GDM1 (cell line): ENCODE measurements at regions not wholly inside any gene's neighbourhood (a gene's known extent, or its start where the extent isn't known, plus 50 kb on each side); places are given as distances from the start of the nearest gene placed in this dataset.

Experiments used
- DNase-seq: peaks from one replicate; lab custom pipeline; 2025; lab: John Stamatoyannopoulos, UW

DNA sequence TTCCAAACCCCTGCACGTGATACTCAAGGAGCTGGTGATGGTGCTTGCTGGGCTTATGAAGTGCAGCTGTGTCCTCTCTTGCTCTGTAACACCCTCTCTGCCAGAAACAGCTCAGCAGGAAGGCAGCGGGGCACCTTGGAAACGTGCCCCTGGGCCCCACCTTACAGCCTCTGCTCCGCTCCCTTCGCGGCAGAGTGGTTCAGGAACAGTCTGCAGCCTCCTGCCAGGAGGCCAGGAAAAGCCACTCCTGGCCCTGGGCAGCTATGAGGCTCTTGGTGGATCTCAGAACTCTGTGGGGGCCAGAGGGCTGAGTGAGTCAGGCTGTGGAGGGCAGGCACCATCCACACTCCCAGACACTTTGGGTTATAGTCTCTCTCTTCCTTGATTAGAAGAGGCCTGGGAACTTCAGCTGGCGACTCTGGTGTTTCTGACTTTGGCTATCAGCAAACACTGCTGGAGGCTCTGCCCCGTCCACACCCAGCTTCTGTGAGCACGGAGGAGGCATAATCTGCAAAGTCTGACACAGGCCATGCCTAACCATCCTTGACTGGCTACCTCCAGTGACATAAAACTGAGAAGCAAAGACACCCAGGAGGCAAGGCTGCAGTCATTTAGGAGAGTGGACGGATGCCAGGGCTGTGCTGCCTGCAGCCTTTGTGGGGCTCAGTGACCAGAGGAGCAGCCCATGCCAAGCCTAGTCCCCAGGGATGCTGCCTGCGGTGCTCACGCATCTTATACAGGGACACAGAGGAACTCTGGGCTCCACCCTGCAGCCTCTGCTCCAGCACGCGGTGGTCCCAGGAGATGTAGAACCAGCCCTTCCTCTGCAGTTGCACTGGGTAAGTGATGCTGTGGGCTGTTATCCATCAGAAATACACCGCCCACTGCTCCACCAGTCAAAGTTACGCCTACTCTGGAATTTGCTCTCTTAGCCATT, 65.3 kb downstream of the METRNL start:
- no peak for DNase-seq

DNA sequence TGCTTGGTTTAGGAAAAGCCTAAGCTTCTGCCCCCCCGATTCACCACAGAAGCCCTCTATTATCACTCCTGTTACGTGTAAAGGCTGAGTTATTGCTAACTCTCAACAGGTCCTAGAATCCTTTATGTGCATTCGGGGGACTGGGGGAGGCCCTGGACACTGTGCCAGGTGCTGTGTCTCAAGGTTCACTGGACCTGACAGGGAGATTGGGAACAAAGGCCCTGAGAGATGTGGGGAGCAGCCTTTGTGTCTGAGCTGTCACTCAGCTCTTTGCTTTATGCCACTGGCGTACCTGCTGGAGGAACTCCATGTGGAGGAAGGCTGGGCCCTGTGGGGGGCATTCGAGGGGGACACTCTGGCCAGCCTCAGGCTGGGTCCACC, 65.9 kb downstream of the METRNL start:
- DNase-seq: no peak

DNA sequence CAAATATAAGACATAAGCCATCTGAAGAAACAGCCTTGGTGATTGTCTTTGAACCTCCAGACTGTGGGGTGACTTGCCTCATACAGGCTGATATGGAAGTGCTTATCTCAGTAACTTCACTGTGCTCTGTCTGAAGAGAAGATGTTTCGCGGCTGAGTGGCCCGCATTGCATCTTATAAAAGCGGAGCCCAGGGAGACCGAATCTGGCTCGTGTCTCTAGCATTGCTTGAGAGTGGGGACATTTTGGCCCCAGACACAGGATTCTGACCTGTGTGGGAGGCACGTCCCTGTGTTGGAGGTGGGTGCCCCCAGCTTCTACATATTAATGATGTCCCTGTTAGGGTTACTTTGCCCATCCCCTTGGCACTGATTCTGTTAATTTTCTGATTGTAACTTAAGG, 66.4 kb downstream of the METRNL start:
- DNase-seq: no peak

DNA sequence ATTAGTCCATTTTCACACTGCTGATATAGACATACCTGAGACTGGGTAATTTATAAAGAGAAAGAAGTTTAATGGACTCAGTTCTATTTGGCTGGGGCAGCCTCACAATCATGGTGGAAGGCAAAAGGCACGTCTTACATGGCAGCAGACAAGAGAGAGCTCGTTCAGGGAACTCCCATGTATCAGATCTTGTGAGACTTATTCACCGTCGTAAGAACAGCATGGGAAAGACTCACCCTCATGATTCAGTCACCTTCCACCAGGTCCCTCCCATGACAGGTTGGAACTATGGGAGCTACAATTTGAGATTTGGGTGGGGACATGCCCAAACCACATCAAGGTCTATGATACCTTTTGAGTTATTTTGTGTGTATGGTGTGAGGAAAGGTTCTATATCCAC, 66.9 kb downstream of the METRNL start:
- DNase-seq: no peak

GRCh38 chr17:83147280-83147679, 67.9 kb downstream of the METRNL start:
- DNase-seq: no peak

DNA sequence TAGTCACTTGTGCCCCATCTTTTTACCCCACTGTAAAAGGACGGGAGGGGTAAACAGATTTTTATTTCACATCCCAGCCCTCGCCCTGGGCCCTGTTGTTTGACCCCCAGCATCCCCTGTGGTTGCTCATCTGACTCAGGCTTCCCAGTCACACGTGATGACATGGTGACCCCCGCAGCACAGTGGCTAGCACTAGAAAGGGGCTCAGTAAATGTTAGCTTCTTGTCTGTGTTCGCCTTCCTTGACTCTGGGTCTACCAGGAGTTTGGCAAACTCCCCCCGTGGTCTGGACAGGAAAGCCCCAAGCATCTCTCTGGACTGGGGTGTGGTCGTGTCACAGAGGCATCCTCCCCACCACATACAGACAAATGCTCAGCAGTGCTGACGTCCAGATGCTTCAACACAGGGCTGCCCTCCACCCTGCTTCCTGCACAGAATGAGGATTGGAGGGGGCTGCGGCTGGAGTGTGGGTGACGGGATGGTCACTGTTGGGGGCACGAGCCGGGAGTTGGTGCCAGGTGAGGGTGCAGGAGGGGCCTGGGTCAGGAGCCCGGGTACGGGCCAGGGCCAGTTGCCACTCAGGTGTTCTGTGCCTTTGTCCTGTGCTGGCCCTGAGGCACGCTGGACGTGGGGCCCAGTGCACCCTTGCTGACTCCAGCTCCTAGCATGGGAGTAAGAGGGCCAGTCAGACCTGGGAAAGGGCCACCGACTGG, 69.1 kb downstream of the METRNL start:
- DNase-seq: no peak

DNA sequence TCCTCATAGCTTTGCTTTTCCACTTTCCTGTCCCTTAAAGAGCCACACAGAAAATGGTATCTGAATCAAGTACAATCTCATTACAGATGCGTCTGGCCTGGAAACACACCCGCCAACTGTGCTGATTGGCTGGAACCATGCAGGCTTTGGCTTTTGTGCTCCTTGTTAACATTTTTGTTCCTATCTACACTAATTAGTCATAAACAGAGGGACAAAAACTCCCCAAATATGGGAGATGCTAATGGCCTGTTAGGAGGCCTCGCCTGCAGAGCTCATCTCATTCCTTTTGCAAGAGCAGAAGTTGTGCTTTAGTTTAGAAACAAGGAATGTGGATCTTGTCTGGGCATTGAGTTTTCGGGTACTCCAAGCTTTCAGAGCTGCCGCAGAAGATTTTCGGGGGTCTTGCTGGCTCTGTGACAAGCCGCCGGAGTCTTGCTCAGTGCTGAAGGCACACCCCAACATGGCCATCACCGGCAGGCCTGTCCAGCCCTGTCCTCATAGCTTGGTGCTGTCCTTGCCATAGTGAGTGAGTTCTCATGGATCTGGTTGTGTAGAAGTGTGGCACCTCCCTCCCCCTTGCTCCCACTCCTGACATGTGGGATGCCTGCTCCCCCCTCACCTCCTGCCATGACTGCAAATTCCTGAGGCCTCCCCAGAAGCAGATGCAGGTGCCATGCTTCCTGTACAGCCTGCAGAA, 69.8 kb downstream of the METRNL start:
- no peak for DNase-seq

- no peak for DNase-seq
Measured at GRCh38 chr17:83149761-83150251, 70.4 kb downstream of the METRNL start.

DNA sequence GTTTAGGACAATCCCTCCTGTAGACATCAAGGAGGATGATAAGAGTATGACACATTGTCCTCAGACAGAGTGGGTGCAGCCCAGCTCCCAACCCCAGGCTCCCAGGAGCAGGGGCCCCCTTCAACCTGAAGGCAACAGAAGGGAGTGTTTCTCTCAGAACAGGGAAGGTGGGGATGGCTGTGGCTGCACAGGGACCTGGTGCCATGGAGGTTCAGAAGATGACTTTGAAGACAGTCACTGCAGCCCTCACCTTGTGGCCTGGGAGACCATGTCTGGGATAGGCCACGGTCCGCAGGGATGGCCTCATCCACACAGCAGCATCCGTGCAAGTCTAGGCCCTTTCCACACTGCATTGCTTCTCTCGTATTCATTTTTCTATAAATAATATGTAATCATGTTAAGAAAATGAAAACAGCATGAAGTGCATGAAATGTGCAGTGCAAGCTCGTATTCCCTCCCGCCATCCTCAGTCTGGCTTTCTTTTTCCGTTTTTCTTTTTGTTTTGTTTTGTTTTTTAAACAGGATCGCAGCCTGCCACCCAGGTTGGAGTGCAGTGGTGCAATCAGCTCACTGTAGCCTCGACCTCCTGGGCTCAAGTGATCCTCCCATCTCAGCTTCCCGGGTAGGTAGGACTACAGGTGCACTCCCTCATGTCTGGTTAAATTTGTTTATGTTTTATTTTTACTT, 71.1 kb downstream of the METRNL start:
- no peak for DNase-seq

- DNase-seq: no peak
Measured at GRCh38 chr17:83151056-83151441, 71.6 kb downstream of the METRNL start.

DNA sequence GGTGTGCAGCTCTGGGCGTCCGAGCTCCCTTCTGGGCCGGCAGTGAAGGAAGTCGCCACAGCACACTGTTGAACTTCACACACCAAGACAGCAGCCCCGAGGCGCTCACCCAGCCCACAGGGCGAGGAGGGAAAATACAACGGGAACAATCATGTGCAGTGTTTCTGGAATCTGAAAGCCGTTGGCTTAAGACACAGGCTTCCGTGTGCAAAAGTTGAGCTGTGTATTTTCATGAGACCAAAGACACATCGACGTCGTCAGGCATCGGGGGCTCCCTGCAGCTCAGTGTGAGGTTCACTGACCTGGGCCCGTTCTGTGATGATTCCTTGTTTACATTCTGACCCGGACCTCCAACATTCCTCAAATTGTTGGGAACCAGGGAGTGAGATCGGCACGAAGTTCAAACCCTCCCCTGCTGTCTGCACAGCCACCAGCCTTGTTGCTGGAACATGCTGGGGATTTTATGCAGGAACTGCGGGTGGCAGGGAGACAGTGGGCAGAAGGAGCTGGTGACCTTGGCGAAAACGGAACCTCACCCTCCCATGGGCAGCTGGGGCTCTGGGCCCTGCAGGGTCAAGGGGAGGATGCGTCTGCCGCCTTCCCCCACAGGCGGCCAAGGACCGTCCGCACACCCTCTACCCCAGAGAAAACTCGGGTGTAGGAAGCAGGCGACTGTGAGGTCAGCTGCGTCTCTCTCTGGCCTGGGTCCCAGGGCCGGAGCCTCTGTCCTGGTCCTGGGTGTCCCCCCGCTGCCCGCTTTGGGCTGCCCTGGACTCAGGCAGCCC, 72.2 kb downstream of the METRNL start:
- no peak for DNase-seq

- DNase-seq: no peak
Measured at GRCh38 chr17:83152227-83152744, 72.9 kb downstream of the METRNL start.

GRCh38 chr17:83152745-83153611, 73.6 kb downstream of the METRNL start:
- no peak for DNase-seq

GRCh38 chr17:83153681-83154310, 74.4 kb downstream of the METRNL start:
- DNase-seq: no peak

DNA sequence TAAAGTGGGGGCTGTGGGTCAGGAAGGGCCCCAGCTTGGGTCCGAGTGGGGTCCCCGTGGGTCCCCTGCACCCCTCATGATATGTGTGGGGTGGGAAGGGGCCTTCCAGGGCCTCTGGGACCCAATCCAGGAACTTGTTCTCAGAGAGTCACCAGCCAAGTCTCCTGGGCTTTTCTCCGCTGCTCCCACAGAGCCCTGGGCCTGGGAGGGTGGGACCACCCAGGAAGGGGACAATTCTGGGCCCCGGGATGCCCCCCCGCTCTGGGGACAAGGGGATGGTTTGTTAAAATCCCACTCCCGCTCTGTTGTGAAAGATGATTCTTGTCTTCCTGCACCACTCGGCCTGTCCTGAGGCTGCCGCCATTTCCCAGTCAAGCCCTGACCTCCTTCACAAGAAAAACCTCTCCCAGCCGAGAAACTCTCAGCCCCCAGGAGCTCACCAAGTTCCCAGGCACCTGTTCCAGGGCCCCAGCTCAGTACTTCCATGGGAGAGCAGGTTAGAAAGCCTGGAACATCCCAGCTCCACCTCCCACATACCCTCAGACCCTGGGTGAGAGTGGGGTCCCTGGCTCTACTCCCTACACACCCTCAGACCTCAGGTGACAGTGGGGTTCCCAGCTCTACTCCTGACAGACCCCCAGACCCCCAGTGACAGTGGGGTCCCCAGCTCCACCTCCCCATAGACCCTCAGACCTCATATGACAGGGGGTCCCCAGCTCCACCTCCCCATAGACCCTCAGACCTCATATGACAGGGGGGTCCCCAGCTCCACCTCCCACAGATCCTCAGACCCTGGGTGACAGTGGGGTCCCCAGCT, 75.1 kb downstream of the METRNL start:
- DNase-seq: no peak

GRCh38 chr17:83155128-83156121, 76.0 kb downstream of the METRNL start:
- no peak for DNase-seq

DNA sequence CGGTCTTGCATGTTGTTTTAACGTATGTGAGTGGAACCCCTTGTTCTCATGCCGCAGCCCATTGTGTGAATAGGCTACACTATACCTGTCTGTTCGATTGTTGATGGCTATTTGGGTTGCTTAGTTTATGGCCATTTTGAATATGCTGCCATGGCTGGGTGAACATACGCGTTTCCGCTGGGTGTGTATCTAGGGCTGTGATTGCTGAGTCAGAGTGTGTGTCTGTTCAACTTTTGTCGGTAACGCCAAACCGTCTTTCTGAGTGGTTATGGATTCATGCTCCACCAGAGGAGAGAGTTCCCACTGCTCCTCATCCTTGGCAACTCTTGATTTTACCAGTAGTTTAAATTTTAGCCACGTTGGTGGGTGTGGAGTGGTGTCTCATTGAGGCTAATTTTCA, 77.0 kb downstream of the METRNL start:
- no peak for DNase-seq
